Suprapubic skin (tissue), 4 donors: ENCODE measurements at regions not wholly inside any gene's neighbourhood (a gene's known extent, or its start where the extent isn't known, plus 50 kb on each side); places are given as distances from the start of the nearest gene placed in this dataset.

Source experiments
- DNase-seq, 2 donors: peaks; one replicate each; pipeline ENCODE4 v3.0.0-alpha.2; 2019; ENCODE audit warnings: low spot score in 2 of 2
- H3K27ac ChIP-seq: fragments of 200-600 bp; sonication (generic); one replicate; pipeline ENCODE4 v1.5.1; 2019
- H3K27me3 ChIP-seq: fragments of 200-600 bp; sonication (generic); one replicate; pipeline ENCODE4 v1.5.1; 2019
- H3K36me3 ChIP-seq: fragments of 200-600 bp; sonication (generic); one replicate; pipeline ENCODE4 v1.5.1; 2019
- H3K4me1 ChIP-seq: fragments of 200-600 bp; sonication (generic); one replicate; pipeline ENCODE4 v1.5.1; 2019
- H3K4me3 ChIP-seq: fragments of 200-600 bp; sonication (generic); one replicate; pipeline ENCODE4 v1.5.1; 2019; ENCODE audit warnings: mild to moderate bottlenecking
- H3K9me3 ChIP-seq: fragments of 200-600 bp; sonication (generic); one replicate; pipeline ENCODE4 v1.5.1; 2019
- EP300 ChIP-seq: sonication (generic); formaldehyde crosslinking; IDR thresholded peaks from one replicate; pipeline ENCODE4 v1.6.1; 2017; ENCODE audit warnings: antibody characterized with exemption
- POLR2A ChIP-seq, 2 donors: fragments of 450-650 bp; IDR thresholded peaks; one replicate each; pipeline ENCODE4 v1.6.1; 2017; ENCODE audit warnings: antibody characterized with exemption in 2 of 2, mild to moderate bottlenecking in 2 of 2, moderate library complexity in 2 of 2
- POLR2AphosphoS5 ChIP-seq, 3 donors: sonication (generic); formaldehyde crosslinking; IDR thresholded peaks; one replicate each; pipeline ENCODE4 v1.6.1; 2017; ENCODE audit warnings: antibody characterized with exemption in 3 of 3
- WGBS: methylation state at CpG from one replicate; pipeline ENCODE4 v1.1.5; 2018; 5-methylcytosine and 5-hydroxymethylcytosine counted together
- TF ChIP-seq, protein P1 (sequence below), 2 donors: fragments of 200-600 bp in 1 of 2; fragments of 450-650 bp in 1 of 2; sonication (generic) in 1 of 2; IDR thresholded peaks; one replicate each; pipeline ENCODE4 v1.5.1; 2016 to 2019; ENCODE audit warnings: antibody characterized with exemption in 2 of 2, mild to moderate bottlenecking in 1 of 2, moderate library complexity in 1 of 2

DNA sequence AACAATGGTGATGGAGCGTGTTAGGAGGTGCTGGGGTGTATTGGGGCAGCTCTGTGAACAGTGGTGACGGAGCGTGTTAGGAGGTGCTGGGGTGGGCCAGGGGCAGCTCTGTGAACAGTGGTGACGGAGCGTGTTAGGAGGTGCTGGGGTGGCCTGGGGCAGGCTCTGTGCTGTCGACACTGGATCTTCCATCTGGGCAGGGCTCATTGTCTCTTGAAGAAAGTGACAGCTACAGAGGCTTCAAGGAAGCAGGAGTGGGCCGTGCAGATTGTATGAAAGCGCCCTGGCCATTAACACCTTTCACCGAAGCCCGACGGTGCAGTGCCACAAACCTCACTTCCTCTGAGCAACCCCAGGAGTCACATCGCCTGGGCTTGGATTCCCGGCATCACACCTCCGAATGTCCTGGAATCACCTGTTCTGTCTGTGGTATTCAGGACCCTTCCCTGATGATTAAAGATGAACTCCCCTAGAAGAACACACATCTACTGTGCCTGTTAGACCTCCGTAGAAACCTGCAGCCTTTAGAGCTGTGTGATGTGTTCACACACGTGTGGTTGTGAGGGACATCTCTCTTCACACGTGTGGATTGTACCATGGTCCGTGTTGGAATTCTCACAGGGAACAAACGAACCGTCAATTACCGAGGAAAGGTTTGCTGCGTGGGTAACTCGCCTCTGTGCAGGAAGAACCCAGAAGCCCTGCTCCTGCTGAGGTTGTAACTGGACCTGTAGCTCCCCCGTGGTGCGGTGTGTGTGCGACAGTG lies 377.7 kb downstream of the THBS2 start:
- Histone ChIP-seq H3K4me3 (no peak overlapping the region), H3K27ac (no peak overlapping the region), H3K4me1 (peaks cover 13% of the 10 kb centered on the region), H3K27me3 (peaks cover 15% of the 10 kb centered on the region), H3K9me3 (no peaks in the 10 kb centered on the region), H3K36me3 (no peaks in the 10 kb centered on the region)
- WGBS, result 92% methylated on average over 25 of the region's 26 CpGs
- TF ChIP-seq EP300, result no peak
- TF ChIP-seq POLR2AphosphoS5 (IDR thresholded peaks at IDR 0.05), result no peak
- TF ChIP-seq, protein P1, sequence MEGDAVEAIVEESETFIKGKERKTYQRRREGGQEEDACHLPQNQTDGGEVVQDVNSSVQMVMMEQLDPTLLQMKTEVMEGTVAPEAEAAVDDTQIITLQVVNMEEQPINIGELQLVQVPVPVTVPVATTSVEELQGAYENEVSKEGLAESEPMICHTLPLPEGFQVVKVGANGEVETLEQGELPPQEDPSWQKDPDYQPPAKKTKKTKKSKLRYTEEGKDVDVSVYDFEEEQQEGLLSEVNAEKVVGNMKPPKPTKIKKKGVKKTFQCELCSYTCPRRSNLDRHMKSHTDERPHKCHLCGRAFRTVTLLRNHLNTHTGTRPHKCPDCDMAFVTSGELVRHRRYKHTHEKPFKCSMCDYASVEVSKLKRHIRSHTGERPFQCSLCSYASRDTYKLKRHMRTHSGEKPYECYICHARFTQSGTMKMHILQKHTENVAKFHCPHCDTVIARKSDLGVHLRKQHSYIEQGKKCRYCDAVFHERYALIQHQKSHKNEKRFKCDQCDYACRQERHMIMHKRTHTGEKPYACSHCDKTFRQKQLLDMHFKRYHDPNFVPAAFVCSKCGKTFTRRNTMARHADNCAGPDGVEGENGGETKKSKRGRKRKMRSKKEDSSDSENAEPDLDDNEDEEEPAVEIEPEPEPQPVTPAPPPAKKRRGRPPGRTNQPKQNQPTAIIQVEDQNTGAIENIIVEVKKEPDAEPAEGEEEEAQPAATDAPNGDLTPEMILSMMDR (IDR thresholded peaks at IDR 0.05), result no peak
- no peak for TF ChIP-seq POLR2A (IDR thresholded peaks at IDR 0.05)
- DNase-seq, result no peak

DNA sequence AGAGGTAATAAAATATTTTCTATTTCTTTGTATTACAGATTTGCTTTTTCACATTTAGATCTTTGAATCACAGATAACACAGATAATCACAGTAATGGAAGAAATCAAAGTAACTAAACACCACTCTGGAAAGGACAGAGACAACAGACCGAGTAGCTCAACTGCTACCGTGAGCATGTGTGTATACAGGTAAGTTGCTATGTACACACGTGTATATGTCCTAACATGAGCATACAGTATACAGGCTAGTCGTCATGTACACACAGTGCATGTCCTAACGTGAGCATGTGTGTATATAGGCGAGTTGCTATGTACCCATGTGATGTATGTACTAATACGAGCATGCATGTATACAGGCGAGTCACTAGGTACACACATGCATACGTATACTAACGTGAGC lies 379.0 kb downstream of the THBS2 start:
- 93% methylated on average over 10 of the region's 10 CpGs for WGBS
- Histone ChIP-seq H3K4me3 (no peak overlapping the region), H3K36me3 (no peaks in the 10 kb centered on the region), H3K9me3 (no peaks in the 10 kb centered on the region), H3K27ac (no peak overlapping the region), H3K27me3 (peaks cover 15% of the 10 kb centered on the region), H3K4me1 (peaks cover 13% of the 10 kb centered on the region)
- DNase-seq, result no peak
- TF ChIP-seq EP300 (no peak), POLR2A (IDR thresholded peaks at IDR 0.05) (no peak), POLR2AphosphoS5 (IDR thresholded peaks at IDR 0.05) (no peak)
- TF ChIP-seq, protein P1 (IDR thresholded peaks at IDR 0.05), result no peak

DNA sequence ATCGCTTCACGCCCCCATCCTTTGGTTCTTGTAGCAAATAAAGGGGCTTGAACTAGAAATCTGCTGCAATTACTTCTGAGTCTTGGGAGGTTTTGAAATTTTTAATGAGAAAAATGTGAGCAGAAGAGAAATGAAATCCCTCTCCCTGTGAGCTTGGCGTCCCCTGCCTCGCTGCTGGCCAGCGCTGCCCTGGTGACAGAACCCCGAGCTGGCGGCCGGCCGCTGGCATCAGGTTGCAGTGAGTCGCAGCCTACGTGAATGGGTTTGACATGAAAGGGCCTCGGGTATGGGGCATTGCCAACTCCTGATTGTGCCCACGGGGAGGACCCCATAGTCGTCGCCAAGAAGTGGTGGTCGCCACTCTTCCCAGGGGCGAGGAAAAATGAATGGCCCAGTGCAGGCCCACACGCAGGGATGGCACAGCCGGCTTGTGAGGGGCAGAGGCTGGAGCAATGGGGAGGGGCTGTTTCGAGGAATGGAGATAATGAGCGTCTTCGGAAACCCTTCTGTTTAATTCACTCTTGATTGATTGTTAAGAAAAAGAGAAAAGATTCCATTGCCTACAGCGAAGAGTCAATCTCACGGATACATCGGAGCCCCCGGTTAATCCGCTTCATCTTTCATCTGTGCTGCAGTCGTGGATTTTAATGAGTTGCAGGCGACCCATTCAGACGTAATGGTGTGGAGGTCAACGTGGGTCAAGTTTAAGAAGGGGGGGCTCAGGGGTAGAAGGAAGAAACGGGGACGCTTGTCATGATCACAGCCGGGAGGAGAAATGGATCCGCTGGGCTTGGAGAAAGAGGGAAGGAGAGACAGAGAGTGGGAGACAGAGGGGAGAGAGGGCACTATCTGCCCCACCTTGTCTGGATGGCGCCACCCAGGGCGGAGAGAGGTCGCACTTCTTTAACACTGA lies 380.1 kb downstream of the THBS2 start:
- Histone ChIP-seq H3K4me3 (no peak overlapping the region), H3K27me3 (peaks cover 15% of the 10 kb centered on the region), H3K4me1 (peaks cover 13% of the 10 kb centered on the region), H3K27ac (no peak overlapping the region), H3K36me3 (no peaks in the 10 kb centered on the region), H3K9me3 (no peaks in the 10 kb centered on the region)
- WGBS, result 73% methylated on average over 32 of the region's 38 CpGs
- DNase-seq, result no peak
- TF ChIP-seq POLR2AphosphoS5 (IDR thresholded peaks at IDR 0.05) (no peak), POLR2A (IDR thresholded peaks at IDR 0.05) (no peak), EP300 (no peak)
- TF ChIP-seq, protein P1 (IDR thresholded peaks at IDR 0.05), result no peak

DNA sequence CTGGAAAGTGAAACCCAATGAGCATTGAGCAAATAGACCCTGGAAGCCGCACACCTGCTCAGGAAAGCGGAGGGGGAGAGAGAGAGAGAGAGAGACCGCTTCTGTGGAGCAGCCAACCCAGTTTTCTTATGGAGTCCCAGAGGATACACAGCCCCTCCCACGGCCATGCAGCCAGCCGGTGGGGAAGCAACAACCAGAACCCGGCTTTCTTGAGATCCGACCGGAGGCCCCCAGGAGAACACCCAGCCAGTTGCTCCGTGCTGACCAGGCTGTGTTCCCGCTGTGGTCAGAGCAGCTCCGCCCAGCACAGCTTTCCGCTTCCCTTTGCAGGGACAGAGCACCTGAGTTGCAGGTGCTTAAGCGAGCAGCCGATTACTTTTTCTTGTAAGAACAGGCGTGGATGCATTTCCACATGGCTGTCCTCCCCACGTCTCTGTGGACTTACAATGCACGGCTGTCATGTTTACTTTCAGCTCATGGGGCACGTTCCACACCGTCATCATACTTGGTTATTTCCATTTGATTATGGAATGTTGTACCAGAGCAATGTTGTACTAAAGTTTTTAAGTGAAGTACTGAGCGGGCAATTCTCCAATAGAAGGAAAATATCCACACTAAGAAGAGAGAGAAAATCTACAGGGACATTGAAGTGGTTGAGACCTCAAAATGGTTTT lies 381.9 kb downstream of the THBS2 start:
- 80% methylated on average over 18 of the region's 20 CpGs for WGBS
- Histone ChIP-seq H3K9me3 (no peaks in the 10 kb centered on the region), H3K36me3 (no peaks in the 10 kb centered on the region), H3K4me3 (no peak overlapping the region), H3K27ac (no peak overlapping the region), H3K27me3 (peaks cover 12% of the 10 kb centered on the region), H3K4me1 (peaks cover 4% of the 10 kb centered on the region)
- TF ChIP-seq, protein P1 (IDR thresholded peaks at IDR 0.05), result no peak
- TF ChIP-seq EP300 (no peak), POLR2AphosphoS5 (IDR thresholded peaks at IDR 0.05) (no peak), POLR2A (IDR thresholded peaks at IDR 0.05) (no peak)
- no peak for DNase-seq
